IMR-90 (cell line): ENCODE measurements at regions not wholly inside any gene's neighbourhood (a gene's known extent, or its start where the extent isn't known, plus 50 kb on each side); places are given as distances from the start of the nearest gene placed in this dataset.
"Not testable (repeated sequence)": the region's sequence is repeated elsewhere in the genome, so short reads cannot be mapped to it uniquely, and the experiment has no call there.

Experiments used
- ATAC-seq: fragments of 200-7000 bp; cut with Tn5 transposase; 2 replicates; pipeline ENCODE4 v1.9.1; 2020; ENCODE audit warnings: low read depth, mild to moderate bottlenecking, moderate library complexity
- BruUV-seq: library from RNA; stranded (reverse); fragments of 400-500 nt; replicated peaks from 2 replicates; lab custom pipeline; 2021; lab: Mats Ljungman, UMichigan
- CTCF ChIA-PET: fragments of 300-600 bp; formaldehyde crosslinking; extraction: SDS; loops from one replicate; lab custom pipeline; 2021; ENCODE audit warnings: antibody characterized with exemption; lab: Yijun Ruan, JAX
- POLR2A ChIA-PET: fragments of 300-600 bp; sonication (Branson Sonifier 250); formaldehyde crosslinking; loops from one replicate; lab custom pipeline; 2022; ENCODE audit warnings: antibody characterized with exemption; ENCODE audit not compliant: unreplicated experiment; lab: Charles Lee
- DNase-seq: peaks from one replicate; pipeline ENCODE4 v3.0.0; 2013
- H2AFZ ChIP-seq: replicated peaks from 2 replicates; pipeline ENCODE3; 2013; ENCODE audit warnings: low read length, mild to moderate bottlenecking; ENCODE audit not compliant: poor library complexity
- H2AK5ac ChIP-seq: 2 replicates; pipeline ENCODE4 v1.6.1; 2013; ENCODE audit warnings: low read depth, low read length, inconsistent platforms
- H2AK9ac ChIP-seq: replicated peaks from 2 replicates; pipeline ENCODE3; 2013; ENCODE audit warnings: mild to moderate bottlenecking, low read depth, low read length, moderate library complexity; ENCODE audit not compliant: poor library complexity
- H2BK120ac ChIP-seq: 2 replicates; pipeline ENCODE4 v1.6.1; 2013; ENCODE audit warnings: low read depth, low read length, inconsistent platforms
- H2BK15ac ChIP-seq: 3 replicates; pipeline ENCODE4 v1.6.1; 2013; ENCODE audit warnings: low read depth, low read length, inconsistent platforms
- H2BK20ac ChIP-seq: 2 replicates; pipeline ENCODE4 v1.6.1; 2013; ENCODE audit warnings: low read depth, mild to moderate bottlenecking, inconsistent platforms, low read length, moderate library complexity
- H2BK5ac ChIP-seq: 2 replicates; pipeline ENCODE4 v1.6.1; 2013; ENCODE audit warnings: mild to moderate bottlenecking, low read depth, low read length, inconsistent platforms; ENCODE audit not compliant: poor library complexity, severe bottlenecking
- H3K14ac ChIP-seq: replicated peaks from 2 replicates; pipeline ENCODE4 v1.6.1; 2013; ENCODE audit warnings: low read depth, low read length, inconsistent platforms
- H3K18ac ChIP-seq: 2 replicates; pipeline ENCODE4 v1.6.1; 2013; ENCODE audit warnings: low read depth, low read length, control low read depth
- H3K23ac ChIP-seq: 2 replicates; pipeline ENCODE4 v1.6.1; 2013; ENCODE audit warnings: low read depth, low read length, inconsistent platforms
- H3K27ac ChIP-seq: 2 replicates; pipeline ENCODE4 v1.5.1; 2013; ENCODE audit warnings: mild to moderate bottlenecking, control low read depth, low read length; ENCODE audit not compliant: insufficient read depth
- H3K27me3 ChIP-seq: 2 replicates; pipeline ENCODE4 v1.6.1; 2013; ENCODE audit warnings: low read length; ENCODE audit not compliant: control insufficient read depth, insufficient read depth
- H3K36me3 ChIP-seq: 2 replicates; pipeline ENCODE4 v1.6.1; 2013; ENCODE audit warnings: low read length, mixed read lengths; ENCODE audit not compliant: control insufficient read depth, insufficient read depth
- H3K4ac ChIP-seq: 2 replicates; pipeline ENCODE4 v1.6.1; 2013; ENCODE audit warnings: low read depth, low read length, inconsistent platforms
- H3K4me1 ChIP-seq: 2 replicates; pipeline ENCODE4 v1.6.1; 2013; ENCODE audit warnings: low read length, mixed read lengths; ENCODE audit not compliant: control insufficient read depth, insufficient read depth
- H3K4me2 ChIP-seq: 2 replicates; pipeline ENCODE4 v1.6.1; 2013; ENCODE audit warnings: low read depth, mild to moderate bottlenecking, control low read depth, low read length, moderate library complexity
- H3K4me3 ChIP-seq: 2 replicates; pipeline ENCODE4 v1.5.1; 2013; ENCODE audit warnings: low read depth, mild to moderate bottlenecking, control low read depth, low read length, moderate library complexity; ENCODE audit not compliant: insufficient read depth
- H3K56ac ChIP-seq: 2 replicates; pipeline ENCODE4 v1.6.1; 2013; ENCODE audit warnings: low read length, inconsistent platforms; ENCODE audit not compliant: insufficient read depth; ENCODE audit errors: extremely low read depth
- H3K79me1 ChIP-seq, 2 experiments: 2 replicates each; pipeline ENCODE4 v1.6.1; 2013; ENCODE audit warnings: low read length in 2 of 2, inconsistent platforms in 1 of 2, low read depth in 1 of 2
- H3K9ac ChIP-seq: 2 replicates; pipeline ENCODE4 v1.6.1; 2013; ENCODE audit warnings: low read depth, low read length, control low read depth
- H3K9me1 ChIP-seq: 2 replicates; pipeline ENCODE4 v1.6.1; 2013; ENCODE audit warnings: low read length, inconsistent platforms; ENCODE audit not compliant: insufficient read depth
- H3K9me3 ChIP-seq: 2 replicates; pipeline ENCODE4 v1.6.1; 2013; ENCODE audit warnings: low read length; ENCODE audit not compliant: control insufficient read depth, insufficient read depth
- H4K20me1 ChIP-seq: 2 replicates; pipeline ENCODE4 v1.6.1; 2013; ENCODE audit warnings: low read length, inconsistent platforms; ENCODE audit not compliant: insufficient read depth
- H4K5ac ChIP-seq: 2 replicates; pipeline ENCODE4 v1.6.1; 2013; ENCODE audit warnings: mild to moderate bottlenecking, low read depth, low read length, control low read depth
- H4K8ac ChIP-seq, 2 experiments: 2 replicates each; pipeline ENCODE4 v1.6.1; 2013; ENCODE audit warnings: low read depth in 2 of 2, low read length in 2 of 2, control low read depth in 1 of 2, inconsistent platforms in 1 of 2
- H4K91ac ChIP-seq: 2 replicates; pipeline ENCODE4 v1.6.1; 2013; ENCODE audit warnings: low read depth, low read length, inconsistent platforms; ENCODE audit not compliant: insufficient read depth
- WGBS, 2 experiments: methylation state at CpG; one replicate each; pipeline versions ENCODE4 v1.1.5 to v1.1.7; 2013; ENCODE audit warnings: missing lambda C conversion rate in 2 of 2; ENCODE audit not compliant: insufficient read length in 1 of 2; ENCODE audit errors: extremely low coverage in 2 of 2; 5-methylcytosine and 5-hydroxymethylcytosine counted together
- dilution Hi-C: fragments of 300-500 bp; cut with HindIII; formaldehyde crosslinking; loops from one replicate; pipeline ENCODE4 v1.14.3; 2018; ENCODE audit warnings: low sequenced_read_pairs; ENCODE audit not compliant: unreplicated experiment
- in situ Hi-C: fragments of 300-500 bp; cut with MboI; formaldehyde crosslinking; loops from 3 replicates; pipeline ENCODE4 v1.14.3; 2019; ENCODE audit warnings: low sequenced_read_pairs, inconsistent platforms, mixed read lengths
- intact Hi-C: fragments of 100-400 bp; cut with micrococcal nuclease; formaldehyde crosslinking; loops from 2 replicates; pipeline ENCODE4 v1.10.0; 2022

- H2AK9ac ChIP-seq, dilution Hi-C loops, H4K8ac ChIP-seq, H2BK5ac ChIP-seq, H3K18ac ChIP-seq, H2BK20ac ChIP-seq, H3K79me1 ChIP-seq, H4K5ac ChIP-seq, H4K20me1 ChIP-seq, H2AK5ac ChIP-seq, in situ Hi-C loops, H2AFZ ChIP-seq, BruUV-seq, H2BK15ac ChIP-seq, H3K27me3 ChIP-seq, CTCF ChIA-PET, H3K4ac ChIP-seq, H2BK120ac ChIP-seq, H3K36me3 ChIP-seq, H3K4me2 ChIP-seq, H3K9ac ChIP-seq, H3K23ac ChIP-seq, DNase-seq, H3K27ac ChIP-seq, POLR2A ChIA-PET, H3K56ac ChIP-seq, H3K4me3 ChIP-seq, H3K14ac ChIP-seq, ATAC-seq, intact Hi-C loops, H4K91ac ChIP-seq, H3K9me1 ChIP-seq, H3K4me1 ChIP-seq: not testable (repeated sequence)
- WGBS, 2 experiments, result no CpG with 5 or more reads among the region's 11 CpGs
- peaks cover 13% of the 10 kb centered on the region; the same call in 1 of the 2 replicates for H3K9me3 ChIP-seq
Measured at GRCh38 chr12:34262140-34262539, 239.8 kb downstream of the ALG10 start.
